ENCODE measurements at regions not wholly inside any gene's neighbourhood (a gene's known extent, or its start where the extent isn't known, plus 50 kb on each side); places are given as distances from the start of the nearest gene placed in this dataset.

GRCh38 chr7:131029002-131029401, 295.0 kb upstream of the KLF14 start:
- POLR2A ChIA-PET = interaction anchor here (3.2 to 3.8 kb wide), 3 partner anchors 10 to 33 kb away, joined by 28 to 61 read pairs (median 32); no protein-coding TSS in a partner anchor
- H3K27me3 Mint-ChIP-seq (ENCODE audit: insufficient read depth, unreplicated experiment) = no peaks in the 10 kb centered on the region
- intact Hi-C loops (cut with micrococcal nuclease) = loop anchor here (5.0 kb wide), 2 partner anchors 67 to 117 kb away; no protein-coding TSS in a partner anchor
- no peak overlapping the region for H3K27ac Mint-ChIP-seq (ENCODE audit: low read depth, unreplicated experiment)
- DNase-seq (ENCODE audit: unreplicated experiment) = no peak
- no peaks in the 10 kb centered on the region for H3K9me3 Mint-ChIP-seq (ENCODE audit: unreplicated experiment)
- BruUV-seq (replicated peaks) = no TSS peak
- no peak overlapping the region for H3K4me3 Mint-ChIP-seq (ENCODE audit: unreplicated experiment)
- H3K4me1 Mint-ChIP-seq (ENCODE audit: insufficient read depth, unreplicated experiment) = peaks cover 31% of the 10 kb centered on the region
- no peak for TF ChIP-seq CTCF (IDR thresholded peaks at IDR 0.05; ENCODE audit: unreplicated experiment)
- CTCF ChIA-PET = interaction anchor here (1.1 to 2.9 kb wide), 5 partner anchors 11 to 132 kb away, joined by 3 to 22 read pairs (median 5); no protein-coding TSS in a partner anchor
- H3K36me3 Mint-ChIP-seq (ENCODE audit: insufficient read depth, unreplicated experiment) = peaks cover 22% of the 10 kb centered on the region

GRCh38 chr7:131031099-131031868, 296.4 kb upstream of the MKLN1 start:
- POLR2A ChIA-PET = interaction anchor here (0.6 to 1.1 kb wide), 2 partner anchors 19 to 69 kb away, joined by 3 to 4 read pairs; no protein-coding TSS in a partner anchor
- no TSS peak for BruUV-seq (replicated peaks)
- no peak for TF ChIP-seq CTCF (IDR thresholded peaks at IDR 0.05; ENCODE audit: unreplicated experiment)
- CTCF ChIA-PET = interaction anchor here (0.6 kb wide), 1 partner anchor 935 kb away, joined by 4 read pairs; no protein-coding TSS in a partner anchor
- Mint-ChIP-seq H3K9me3 (ENCODE audit: unreplicated experiment) (no peaks in the 10 kb centered on the region), H3K36me3 (ENCODE audit: insufficient read depth, unreplicated experiment) (peaks cover 25% of the 10 kb centered on the region), H3K27me3 (ENCODE audit: insufficient read depth, unreplicated experiment) (no peaks in the 10 kb centered on the region), H3K27ac (ENCODE audit: low read depth, unreplicated experiment) (no peak overlapping the region), H3K4me1 (ENCODE audit: insufficient read depth, unreplicated experiment) (peaks cover 39% of the 10 kb centered on the region), H3K4me3 (ENCODE audit: unreplicated experiment) (no peak overlapping the region)
- intact Hi-C loops (cut with micrococcal nuclease) = no loop called here
- DNase-seq (ENCODE audit: unreplicated experiment) = no peak

GRCh38 chr7:131032786-131033185, 294.9 kb upstream of the MKLN1 start:
- Mint-ChIP-seq H3K4me1 (ENCODE audit: insufficient read depth, unreplicated experiment) (peaks cover 24% of the 10 kb centered on the region), H3K27me3 (ENCODE audit: insufficient read depth, unreplicated experiment) (no peaks in the 10 kb centered on the region), H3K4me3 (ENCODE audit: unreplicated experiment) (no peak overlapping the region), H3K9me3 (ENCODE audit: unreplicated experiment) (no peaks in the 10 kb centered on the region), H3K36me3 (ENCODE audit: insufficient read depth, unreplicated experiment) (peaks cover 34% of the 10 kb centered on the region), H3K27ac (ENCODE audit: low read depth, unreplicated experiment) (no peak overlapping the region)
- intact Hi-C loops (cut with micrococcal nuclease) = no loop called here
- BruUV-seq (replicated peaks) = no TSS peak
- ChIA-PET POLR2A (interaction anchor here (0.6 to 1.1 kb wide), 6 partner anchors 10 to 118 kb away, joined by 3 to 4 read pairs (median 3); no protein-coding TSS in a partner anchor), CTCF (interaction anchor here (0.6 to 2.0 kb wide), 4 partner anchors 9 to 145 kb away, joined by 3 to 7 read pairs (median 3); no protein-coding TSS in a partner anchor)
- no peak for TF ChIP-seq CTCF (IDR thresholded peaks at IDR 0.05; ENCODE audit: unreplicated experiment)
- DNase-seq (ENCODE audit: unreplicated experiment) = no peak

- BruUV-seq (replicated peaks) = no TSS peak
- no peak overlapping the region for H3K4me3 Mint-ChIP-seq (ENCODE audit: unreplicated experiment)
- DNase-seq (ENCODE audit: unreplicated experiment) = no peak
- H3K27ac Mint-ChIP-seq (ENCODE audit: low read depth, unreplicated experiment) = no peak overlapping the region
- H3K36me3 Mint-ChIP-seq (ENCODE audit: insufficient read depth, unreplicated experiment) = peaks cover 36% of the 10 kb centered on the region
- ChIA-PET POLR2A (no interaction called here), CTCF (interaction anchor here (0.8 to 1.3 kb wide), 3 partner anchors 32 to 137 kb away, joined by 3 to 4 read pairs (median 3); no protein-coding TSS in a partner anchor)
- TF ChIP-seq CTCF (IDR thresholded peaks at IDR 0.05; ENCODE audit: unreplicated experiment) = no peak
- H3K4me1 Mint-ChIP-seq (ENCODE audit: insufficient read depth, unreplicated experiment) = peaks cover 23% of the 10 kb centered on the region
- intact Hi-C loops (cut with micrococcal nuclease) = no loop called here
- H3K27me3 Mint-ChIP-seq (ENCODE audit: insufficient read depth, unreplicated experiment) = no peaks in the 10 kb centered on the region
- H3K9me3 Mint-ChIP-seq (ENCODE audit: unreplicated experiment) = no peaks in the 10 kb centered on the region
Measured at GRCh38 chr7:131034166-131034881, 293.4 kb upstream of the MKLN1 start.
